GM12878 (cell line): ENCODE measurements at regions not wholly inside any gene's neighbourhood (a gene's known extent, or its start where the extent isn't known, plus 50 kb on each side); places are given as distances from the start of the nearest gene placed in this dataset.

Experiments
- ATF3 ChIP-seq: IDR thresholded peaks from 2 replicates; pipeline ENCODE4 v1.6.1; 2011; ENCODE audit warnings: low read depth, mild to moderate bottlenecking, low read length, moderate library complexity, borderline replicate concordance; ENCODE audit errors: extremely low read depth
- CTCF ChIP-seq, 3 experiments: IDR thresholded peaks in 2 of 3; conservative IDR thresholded peaks in 1 of 3; 2 replicates each; pipeline ENCODE4 v1.5.1; 2011; ENCODE audit warnings: low read depth in 3 of 3, low read length in 3 of 3, mild to moderate bottlenecking in 3 of 3, control low read depth in 2 of 3, moderate library complexity in 2 of 3, inconsistent platforms in 1 of 3, mixed read lengths in 1 of 3; ENCODE audit not compliant: control insufficient read depth in 2 of 3, insufficient read depth in 1 of 3; ENCODE audit errors: extremely low read depth in 1 of 3
- EP300 ChIP-seq, 2 experiments: fragments of 150-350 bp in 1 of 2; IDR thresholded peaks; 2 replicates each; pipeline ENCODE4 v1.6.1; 2011 to 2012; ENCODE audit warnings: low read depth in 2 of 2, low read length in 2 of 2, borderline replicate concordance in 1 of 2, improper control_type of control experiment in 1 of 2, inconsistent platforms in 1 of 2; ENCODE audit not compliant: control insufficient read depth in 1 of 2
- IRF3 ChIP-seq: fragments of 450-650 bp; IDR thresholded peaks from 2 replicates; pipeline ENCODE4 v1.6.1; 2014; ENCODE audit warnings: mild to moderate bottlenecking
- MAX ChIP-seq: IDR thresholded peaks from 2 replicates; pipeline ENCODE4 v1.6.1; 2012; ENCODE audit warnings: low read depth, low read length, improper control_type of control experiment
- MTA3 ChIP-seq: IDR thresholded peaks from 2 replicates; pipeline ENCODE4 v1.6.1; 2012; ENCODE audit warnings: low read length, inconsistent platforms, borderline replicate concordance
- PKNOX1 ChIP-seq: fragments of 450-650 bp; IDR thresholded peaks from 2 replicates; pipeline ENCODE4 v1.6.1; 2016; ENCODE audit warnings: mild to moderate bottlenecking
- POLR2A ChIP-seq: IDR thresholded peaks from 2 replicates; pipeline ENCODE4 v1.6.1; 2011; ENCODE audit warnings: low read depth, mild to moderate bottlenecking, low read length
- POLR2AphosphoS2 ChIP-seq: IDR thresholded peaks from 2 replicates; pipeline ENCODE4 v1.6.1; 2011; ENCODE audit warnings: low read depth, mild to moderate bottlenecking, low read length, improper control_type of control experiment, moderate library complexity
- REST ChIP-seq: IDR thresholded peaks from 2 replicates; pipeline ENCODE4 v1.6.1; 2012; ENCODE audit warnings: mild to moderate bottlenecking, low read depth, low read length
- SP1 ChIP-seq: IDR thresholded peaks from one replicate; pipeline ENCODE4 v1.6.1; 2011; ENCODE audit warnings: low read depth, low read length
- YY1 ChIP-seq: IDR thresholded peaks from 2 replicates; pipeline ENCODE4 v1.6.1; 2011; ENCODE audit warnings: low read depth, mild to moderate bottlenecking, low read length
- ZNF384 ChIP-seq: IDR thresholded peaks from 2 replicates; pipeline ENCODE4 v1.6.1; 2012; ENCODE audit warnings: low read depth, mild to moderate bottlenecking, low read length, improper control_type of control experiment, borderline replicate concordance

GRCh38 chr2:198611201-198611600 is 806.8 kb downstream of the PLCL1 start:
- TF ChIP-seq POLR2A (no peak), REST (no peak), PKNOX1 (no peak), CTCF (IDR thresholded peaks at IDR 0.05 in 2 of 3, conservative IDR thresholded peaks at IDR 0.05 in 1 of 3; ENCODE audit: control insufficient read depth in 2 of 3, extremely low read depth in 1 of 3, insufficient read depth in 1 of 3, low read depth in 3 of 3, low read length in 3 of 3) (no peak), SP1 (no peak), ZNF384 (no peak), IRF3 (no peak), YY1 (no peak), POLR2AphosphoS2 (no peak), MTA3 (no peak), EP300 (IDR thresholded peaks at IDR 0.05; ENCODE audit: borderline replicate concordance in 1 of 2, control insufficient read depth in 1 of 2, low read depth in 2 of 2, low read length in 2 of 2) (no peak), MAX (no peak), ATF3 (no peak)
